Colonic mucosa (tissue), 4 donors: ENCODE measurements at regions not wholly inside any gene's neighbourhood (a gene's known extent, or its start where the extent isn't known, plus 50 kb on each side); places are given as distances from the start of the nearest gene placed in this dataset.

Experiments
- DNase-seq: peaks from one replicate; pipeline ENCODE4 v3.0.0-alpha.2; 2020
- H3K27ac ChIP-seq: fragments of 200-600 bp; one replicate; pipeline ENCODE4 v1.8.0; 2021
- H3K27me3 ChIP-seq: fragments of 200-600 bp; one replicate; pipeline ENCODE4 v1.8.0; 2021
- H3K36me3 ChIP-seq: fragments of 200-600 bp; one replicate; pipeline ENCODE4 v1.8.0; 2021
- H3K4me1 ChIP-seq: fragments of 200-600 bp; one replicate; pipeline ENCODE4 v1.8.0; 2021; ENCODE audit warnings: mild to moderate bottlenecking
- H3K4me3 ChIP-seq: fragments of 200-600 bp; one replicate; pipeline ENCODE4 v1.8.0; 2021
- H3K9ac ChIP-seq, 2 donors: one replicate each; pipeline ENCODE4 v1.7.0; 2013; ENCODE audit warnings: control low read depth in 2 of 2, low read depth in 2 of 2, low read length in 2 of 2
- H3K9me3 ChIP-seq: fragments of 200-600 bp; one replicate; pipeline ENCODE4 v1.8.0; 2021
- CTCF ChIP-seq: fragments of 200-600 bp; IDR thresholded peaks from one replicate; pipeline ENCODE4 v1.8.0; 2022; ENCODE audit warnings: antibody characterized with exemption, mild to moderate bottlenecking
- intact Hi-C: fragments of 100-400 bp; cut with DNase I; formaldehyde crosslinking; loops from one replicate; pipeline ENCODE4 v1.14.1; 2022
- donor health status: healthy.
- donor health status: DM: no; HTN: no; CAD: no.
- donor health status: DM: no; HTN: no; CAD: no.

- no peak overlapping the region for H3K4me3 ChIP-seq
- intact Hi-C loops: no loop called here
- no peaks in the 10 kb centered on the region for H3K4me1 ChIP-seq
- H3K27me3 ChIP-seq: no peaks in the 10 kb centered on the region
- no peak for TF ChIP-seq CTCF
- H3K27ac ChIP-seq: no peak overlapping the region
- H3K36me3 ChIP-seq: no peaks in the 10 kb centered on the region
- DNase-seq: no peak
- H3K9me3 ChIP-seq: no peaks in the 10 kb centered on the region
- H3K9ac ChIP-seq: no peak overlapping the region
Observed at GRCh38 chr5:133669472-133669871, 57.1 kb upstream of the FSTL4 start.

GRCh38 chr5:133668458-133668857, 56.1 kb upstream of the FSTL4 start:
- Histone ChIP-seq H3K4me1 (no peaks in the 10 kb centered on the region), H3K36me3 (no peaks in the 10 kb centered on the region), H3K9me3 (no peaks in the 10 kb centered on the region), H3K9ac (no peak overlapping the region), H3K27me3 (no peaks in the 10 kb centered on the region), H3K4me3 (no peak overlapping the region), H3K27ac (no peak overlapping the region)
- no peak for DNase-seq
- intact Hi-C loops: no loop called here
- no peak for TF ChIP-seq CTCF

GRCh38 chr5:133667217-133667616, 54.9 kb upstream of the FSTL4 start:
- no peak for TF ChIP-seq CTCF
- H3K9ac ChIP-seq: no peak overlapping the region
- H3K4me3 ChIP-seq: no peak overlapping the region
- DNase-seq: no peak
- no peaks in the 10 kb centered on the region for H3K4me1 ChIP-seq
- no peak overlapping the region for H3K27ac ChIP-seq
- H3K27me3 ChIP-seq: no peaks in the 10 kb centered on the region
- H3K9me3 ChIP-seq: no peaks in the 10 kb centered on the region
- no peaks in the 10 kb centered on the region for H3K36me3 ChIP-seq
- intact Hi-C loops: no loop called here

GRCh38 chr5:133665571-133665970, 53.2 kb upstream of the FSTL4 start:
- no peak for TF ChIP-seq CTCF
- Histone ChIP-seq H3K27me3 (no peaks in the 10 kb centered on the region), H3K27ac (no peak overlapping the region), H3K36me3 (no peaks in the 10 kb centered on the region), H3K4me3 (no peak overlapping the region), H3K9ac (no peak overlapping the region), H3K4me1 (no peaks in the 10 kb centered on the region), H3K9me3 (no peaks in the 10 kb centered on the region)
- no peak for DNase-seq
- intact Hi-C loops: no loop called here

- TF ChIP-seq CTCF: no peak
Observed at GRCh38 chr5:133664422-133664821, 52.1 kb upstream of the FSTL4 start.

More at GRCh38 chr5:133664422-133664821, 52.1 kb upstream of the FSTL4 start:
- intact Hi-C loops: no loop called here
- H3K36me3 ChIP-seq: no peaks in the 10 kb centered on the region
- DNase-seq: no peak
- H3K9ac ChIP-seq: no peak overlapping the region
- H3K4me3 ChIP-seq: no peak overlapping the region
- no peaks in the 10 kb centered on the region for H3K4me1 ChIP-seq
- no peak overlapping the region for H3K27ac ChIP-seq
- no peaks in the 10 kb centered on the region for H3K9me3 ChIP-seq
- H3K27me3 ChIP-seq: no peaks in the 10 kb centered on the region
